IMR-90 (cell line): ENCODE measurements at regions not wholly inside any gene's neighbourhood (a gene's known extent, or its start where the extent isn't known, plus 50 kb on each side); places are given as distances from the start of the nearest gene placed in this dataset.

Source experiments
- ATAC-seq: fragments of 200-7000 bp; cut with Tn5 transposase; 2 replicates; pipeline ENCODE4 v1.9.1; 2020; ENCODE audit warnings: low read depth, mild to moderate bottlenecking, moderate library complexity
- BruUV-seq: library from RNA; stranded (reverse); fragments of 400-500 nt; replicated peaks from 2 replicates; lab custom pipeline; 2021; lab: Mats Ljungman, UMichigan
- CTCF ChIA-PET: fragments of 300-600 bp; formaldehyde crosslinking; extraction: SDS; loops from one replicate; lab custom pipeline; 2021; ENCODE audit warnings: antibody characterized with exemption; lab: Yijun Ruan, JAX
- POLR2A ChIA-PET: fragments of 300-600 bp; sonication (Branson Sonifier 250); formaldehyde crosslinking; loops from one replicate; lab custom pipeline; 2022; ENCODE audit warnings: antibody characterized with exemption; ENCODE audit not compliant: unreplicated experiment; lab: Charles Lee
- DNase-seq: peaks from one replicate; pipeline ENCODE4 v3.0.0; 2013
- H2AFZ ChIP-seq: replicated peaks from 2 replicates; pipeline ENCODE3; 2013; ENCODE audit warnings: low read length, mild to moderate bottlenecking; ENCODE audit not compliant: poor library complexity
- H2AK5ac ChIP-seq: 2 replicates; pipeline ENCODE4 v1.6.1; 2013; ENCODE audit warnings: low read depth, low read length, inconsistent platforms
- H2AK9ac ChIP-seq: replicated peaks from 2 replicates; pipeline ENCODE3; 2013; ENCODE audit warnings: mild to moderate bottlenecking, low read depth, low read length, moderate library complexity; ENCODE audit not compliant: poor library complexity
- H2BK120ac ChIP-seq: 2 replicates; pipeline ENCODE4 v1.6.1; 2013; ENCODE audit warnings: low read depth, low read length, inconsistent platforms
- H2BK15ac ChIP-seq: 3 replicates; pipeline ENCODE4 v1.6.1; 2013; ENCODE audit warnings: low read depth, low read length, inconsistent platforms
- H2BK20ac ChIP-seq: 2 replicates; pipeline ENCODE4 v1.6.1; 2013; ENCODE audit warnings: low read depth, mild to moderate bottlenecking, inconsistent platforms, low read length, moderate library complexity
- H2BK5ac ChIP-seq: 2 replicates; pipeline ENCODE4 v1.6.1; 2013; ENCODE audit warnings: mild to moderate bottlenecking, low read depth, low read length, inconsistent platforms; ENCODE audit not compliant: poor library complexity, severe bottlenecking
- H3K14ac ChIP-seq: replicated peaks from 2 replicates; pipeline ENCODE4 v1.6.1; 2013; ENCODE audit warnings: low read depth, low read length, inconsistent platforms
- H3K18ac ChIP-seq: 2 replicates; pipeline ENCODE4 v1.6.1; 2013; ENCODE audit warnings: low read depth, low read length, control low read depth
- H3K23ac ChIP-seq: 2 replicates; pipeline ENCODE4 v1.6.1; 2013; ENCODE audit warnings: low read depth, low read length, inconsistent platforms
- H3K27ac ChIP-seq: 2 replicates; pipeline ENCODE4 v1.5.1; 2013; ENCODE audit warnings: mild to moderate bottlenecking, control low read depth, low read length; ENCODE audit not compliant: insufficient read depth
- H3K27me3 ChIP-seq: 2 replicates; pipeline ENCODE4 v1.6.1; 2013; ENCODE audit warnings: low read length; ENCODE audit not compliant: control insufficient read depth, insufficient read depth
- H3K36me3 ChIP-seq: 2 replicates; pipeline ENCODE4 v1.6.1; 2013; ENCODE audit warnings: low read length, mixed read lengths; ENCODE audit not compliant: control insufficient read depth, insufficient read depth
- H3K4ac ChIP-seq: 2 replicates; pipeline ENCODE4 v1.6.1; 2013; ENCODE audit warnings: low read depth, low read length, inconsistent platforms
- H3K4me1 ChIP-seq: 2 replicates; pipeline ENCODE4 v1.6.1; 2013; ENCODE audit warnings: low read length, mixed read lengths; ENCODE audit not compliant: control insufficient read depth, insufficient read depth
- H3K4me2 ChIP-seq: 2 replicates; pipeline ENCODE4 v1.6.1; 2013; ENCODE audit warnings: low read depth, mild to moderate bottlenecking, control low read depth, low read length, moderate library complexity
- H3K4me3 ChIP-seq: 2 replicates; pipeline ENCODE4 v1.5.1; 2013; ENCODE audit warnings: low read depth, mild to moderate bottlenecking, control low read depth, low read length, moderate library complexity; ENCODE audit not compliant: insufficient read depth
- H3K56ac ChIP-seq: 2 replicates; pipeline ENCODE4 v1.6.1; 2013; ENCODE audit warnings: low read length, inconsistent platforms; ENCODE audit not compliant: insufficient read depth; ENCODE audit errors: extremely low read depth
- H3K79me1 ChIP-seq, 2 experiments: 2 replicates each; pipeline ENCODE4 v1.6.1; 2013; ENCODE audit warnings: low read length in 2 of 2, inconsistent platforms in 1 of 2, low read depth in 1 of 2
- H3K9ac ChIP-seq: 2 replicates; pipeline ENCODE4 v1.6.1; 2013; ENCODE audit warnings: low read depth, low read length, control low read depth
- H3K9me1 ChIP-seq: 2 replicates; pipeline ENCODE4 v1.6.1; 2013; ENCODE audit warnings: low read length, inconsistent platforms; ENCODE audit not compliant: insufficient read depth
- H3K9me3 ChIP-seq: 2 replicates; pipeline ENCODE4 v1.6.1; 2013; ENCODE audit warnings: low read length; ENCODE audit not compliant: control insufficient read depth, insufficient read depth
- H4K20me1 ChIP-seq: 2 replicates; pipeline ENCODE4 v1.6.1; 2013; ENCODE audit warnings: low read length, inconsistent platforms; ENCODE audit not compliant: insufficient read depth
- H4K5ac ChIP-seq: 2 replicates; pipeline ENCODE4 v1.6.1; 2013; ENCODE audit warnings: mild to moderate bottlenecking, low read depth, low read length, control low read depth
- H4K8ac ChIP-seq, 2 experiments: 2 replicates each; pipeline ENCODE4 v1.6.1; 2013; ENCODE audit warnings: low read depth in 2 of 2, low read length in 2 of 2, control low read depth in 1 of 2, inconsistent platforms in 1 of 2
- H4K91ac ChIP-seq: 2 replicates; pipeline ENCODE4 v1.6.1; 2013; ENCODE audit warnings: low read depth, low read length, inconsistent platforms; ENCODE audit not compliant: insufficient read depth
- BHLHE40 ChIP-seq: fragments of 150-350 bp; IDR thresholded peaks from 2 replicates; pipeline ENCODE4 v1.6.1; 2016; ENCODE audit warnings: mild to moderate bottlenecking, low read depth, low read length
- CEBPB ChIP-seq: IDR thresholded peaks from 2 replicates; pipeline ENCODE4 v1.6.1; 2012; ENCODE audit warnings: low read depth, low read length, improper control_type of control experiment
- CHD1 ChIP-seq: IDR thresholded peaks from 2 replicates; pipeline ENCODE4 v1.6.1; 2012; ENCODE audit warnings: low read depth, low read length, improper control_type of control experiment
- FOS ChIP-seq: fragments of 150-350 bp; IDR thresholded peaks from 2 replicates; pipeline ENCODE4 v1.6.1; 2016; ENCODE audit warnings: low read depth, low read length
- MAFK ChIP-seq: IDR thresholded peaks from 2 replicates; pipeline ENCODE4 v1.6.1; 2012; ENCODE audit warnings: low read depth, low read length, improper control_type of control experiment
- MAZ ChIP-seq: IDR thresholded peaks from 2 replicates; pipeline ENCODE4 v1.6.1; 2012; ENCODE audit warnings: low read depth, mild to moderate bottlenecking, low read length, improper control_type of control experiment, moderate library complexity, borderline replicate concordance
- MXI1 ChIP-seq: IDR thresholded peaks from 2 replicates; pipeline ENCODE4 v1.6.1; 2012; ENCODE audit warnings: low read depth, mild to moderate bottlenecking, low read length, moderate library complexity, borderline replicate concordance
- NFE2L2 ChIP-seq: fragments of 150-350 bp; IDR thresholded peaks from 2 replicates; pipeline ENCODE4 v1.6.1; 2016; ENCODE audit warnings: low read depth, mild to moderate bottlenecking, low read length
- POLR2A ChIP-seq: IDR thresholded peaks from 2 replicates; pipeline ENCODE4 v1.6.1; 2012; ENCODE audit warnings: mild to moderate bottlenecking, low read depth, low read length
- RAD21 ChIP-seq: IDR thresholded peaks from 2 replicates; pipeline ENCODE4 v1.6.1; 2012; ENCODE audit warnings: low read length, improper control_type of control experiment
- RCOR1 ChIP-seq: IDR thresholded peaks from 2 replicates; pipeline ENCODE4 v1.6.1; 2012; ENCODE audit warnings: mild to moderate bottlenecking, low read length, improper control_type of control experiment; ENCODE audit not compliant: insufficient replicate concordance
- RFX5 ChIP-seq: IDR thresholded peaks from 2 replicates; pipeline ENCODE4 v1.8.0; 2012; ENCODE audit warnings: low read depth, mild to moderate bottlenecking, low read length, moderate library complexity
- SMC3 ChIP-seq: fragments of 150-350 bp; IDR thresholded peaks from 2 replicates; pipeline ENCODE4 v1.6.1; 2016; ENCODE audit warnings: low read depth, mild to moderate bottlenecking, antibody characterized with exemption, low read length, moderate library complexity
- WGBS, 2 experiments: methylation state at CpG; one replicate each; pipeline versions ENCODE4 v1.1.5 to v1.1.7; 2013; ENCODE audit warnings: missing lambda C conversion rate in 2 of 2; ENCODE audit not compliant: insufficient read length in 1 of 2; ENCODE audit errors: extremely low coverage in 2 of 2; 5-methylcytosine and 5-hydroxymethylcytosine counted together
- dilution Hi-C: fragments of 300-500 bp; cut with HindIII; formaldehyde crosslinking; loops from one replicate; pipeline ENCODE4 v1.14.3; 2018; ENCODE audit warnings: low sequenced_read_pairs; ENCODE audit not compliant: unreplicated experiment
- in situ Hi-C: fragments of 300-500 bp; cut with MboI; formaldehyde crosslinking; loops from 3 replicates; pipeline ENCODE4 v1.14.3; 2019; ENCODE audit warnings: low sequenced_read_pairs, inconsistent platforms, mixed read lengths
- intact Hi-C: fragments of 100-400 bp; cut with micrococcal nuclease; formaldehyde crosslinking; loops from 2 replicates; pipeline ENCODE4 v1.10.0; 2022
- TF ChIP-seq, protein P1 (sequence below): fragments of 150-350 bp; IDR thresholded peaks from 2 replicates; pipeline ENCODE4 v1.6.1; 2016; ENCODE audit warnings: low read depth, mild to moderate bottlenecking, low read length, moderate library complexity, borderline replicate concordance
- TF ChIP-seq, protein P2 (sequence below): conservative IDR thresholded peaks from 2 replicates; pipeline ENCODE4 v1.5.1; 2012; ENCODE audit warnings: mild to moderate bottlenecking, low read depth, low read length, improper control_type of control experiment
- TF ChIP-seq, protein P3 (sequence below): fragments of 150-350 bp; IDR thresholded peaks from 2 replicates; pipeline ENCODE4 v1.6.1; 2017; ENCODE audit warnings: mild to moderate bottlenecking, antibody characterized with exemption, low read length, low read depth

DNA sequence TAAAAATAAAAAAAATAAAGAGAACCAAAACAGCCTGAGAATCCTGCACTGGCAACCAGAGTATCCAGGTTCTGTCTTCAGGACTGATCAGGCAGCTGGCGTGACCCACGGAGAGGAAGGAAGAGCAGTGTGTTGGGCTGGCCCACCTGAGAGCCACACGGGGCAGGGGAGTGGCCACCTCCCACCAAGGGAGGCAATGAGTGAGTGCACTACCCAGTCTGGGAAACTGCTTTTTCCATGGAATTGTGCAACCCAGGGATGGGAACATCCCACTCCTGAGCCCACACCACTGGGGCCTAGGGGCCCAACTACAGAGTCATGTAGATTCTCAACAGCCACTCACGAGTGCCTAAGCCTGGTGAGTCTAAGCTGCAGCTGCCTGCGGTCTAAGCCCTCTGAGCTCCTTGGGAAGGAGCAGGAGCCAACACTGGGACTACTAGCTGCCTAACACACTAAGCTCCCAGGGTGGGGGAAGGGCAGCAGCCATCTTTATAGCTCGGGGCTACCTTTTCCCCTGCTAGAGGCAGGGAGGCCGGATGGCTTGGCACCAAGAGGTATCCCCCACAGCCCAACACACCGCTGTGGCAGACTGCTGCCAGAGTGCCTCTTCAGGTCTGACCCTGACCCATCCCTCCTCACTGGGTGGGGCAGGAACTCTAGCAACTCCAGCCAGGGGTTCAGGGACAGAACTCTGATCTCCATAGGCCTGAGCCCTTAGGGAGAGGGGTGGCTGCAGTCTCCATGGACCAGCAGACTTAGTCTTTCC, 610.9 kb downstream of the RERGL start:
- Histone ChIP-seq H3K9me1 (no peaks in the 10 kb centered on the region), H3K27ac (no peak overlapping the region), H3K14ac (no peak overlapping the region), H3K4me3 (no peak overlapping the region), H2BK120ac (no peak overlapping the region), H3K56ac (no peak overlapping the region), H2BK20ac (no peak overlapping the region), H3K4me2 (no peak overlapping the region), H3K4ac (no peak overlapping the region), H3K9ac (no peak overlapping the region), H4K5ac (no peak overlapping the region), H3K27me3 (no peaks in the 10 kb centered on the region), H2AK5ac (no peak overlapping the region), H4K8ac (no peak overlapping the region), H3K4me1 (no peaks in the 10 kb centered on the region), H2AFZ (no peak overlapping the region), H3K79me1 (no peaks in the 10 kb centered on the region), H4K91ac (no peak overlapping the region), H3K9me3 (peaks cover 18% of the 10 kb centered on the region), H4K20me1 (no peaks in the 10 kb centered on the region), H2BK5ac (no peak overlapping the region), H2BK15ac (no peak overlapping the region), H2AK9ac (no peak overlapping the region), H3K36me3 (no peaks in the 10 kb centered on the region), H3K18ac (no peak overlapping the region), H3K23ac (no peak overlapping the region)
- dilution Hi-C loops, result no loop called here
- ChIA-PET CTCF (no interaction called here), POLR2A (no interaction called here)
- in situ Hi-C loops, result no loop called here
- ATAC-seq (no peak), DNase-seq (no peak)
- no TSS peak for BruUV-seq
- intact Hi-C loops, result no loop called here
- WGBS, 2 experiments, result no CpG with 5 or more reads among the region's 8 CpGs
- TF ChIP-seq SMC3 (no peak), MXI1 (no peak), CEBPB (no peak), MAZ (no peak), CHD1 (no peak), RFX5 (no peak), FOS (no peak), BHLHE40 (no peak), POLR2A (no peak), MAFK (no peak), NFE2L2 (no peak), RAD21 (no peak), RCOR1 (no peak)
- TF ChIP-seq, protein P1, sequence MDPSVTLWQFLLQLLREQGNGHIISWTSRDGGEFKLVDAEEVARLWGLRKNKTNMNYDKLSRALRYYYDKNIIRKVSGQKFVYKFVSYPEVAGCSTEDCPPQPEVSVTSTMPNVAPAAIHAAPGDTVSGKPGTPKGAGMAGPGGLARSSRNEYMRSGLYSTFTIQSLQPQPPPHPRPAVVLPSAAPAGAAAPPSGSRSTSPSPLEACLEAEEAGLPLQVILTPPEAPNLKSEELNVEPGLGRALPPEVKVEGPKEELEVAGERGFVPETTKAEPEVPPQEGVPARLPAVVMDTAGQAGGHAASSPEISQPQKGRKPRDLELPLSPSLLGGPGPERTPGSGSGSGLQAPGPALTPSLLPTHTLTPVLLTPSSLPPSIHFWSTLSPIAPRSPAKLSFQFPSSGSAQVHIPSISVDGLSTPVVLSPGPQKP, result no peak
- TF ChIP-seq, protein P2, sequence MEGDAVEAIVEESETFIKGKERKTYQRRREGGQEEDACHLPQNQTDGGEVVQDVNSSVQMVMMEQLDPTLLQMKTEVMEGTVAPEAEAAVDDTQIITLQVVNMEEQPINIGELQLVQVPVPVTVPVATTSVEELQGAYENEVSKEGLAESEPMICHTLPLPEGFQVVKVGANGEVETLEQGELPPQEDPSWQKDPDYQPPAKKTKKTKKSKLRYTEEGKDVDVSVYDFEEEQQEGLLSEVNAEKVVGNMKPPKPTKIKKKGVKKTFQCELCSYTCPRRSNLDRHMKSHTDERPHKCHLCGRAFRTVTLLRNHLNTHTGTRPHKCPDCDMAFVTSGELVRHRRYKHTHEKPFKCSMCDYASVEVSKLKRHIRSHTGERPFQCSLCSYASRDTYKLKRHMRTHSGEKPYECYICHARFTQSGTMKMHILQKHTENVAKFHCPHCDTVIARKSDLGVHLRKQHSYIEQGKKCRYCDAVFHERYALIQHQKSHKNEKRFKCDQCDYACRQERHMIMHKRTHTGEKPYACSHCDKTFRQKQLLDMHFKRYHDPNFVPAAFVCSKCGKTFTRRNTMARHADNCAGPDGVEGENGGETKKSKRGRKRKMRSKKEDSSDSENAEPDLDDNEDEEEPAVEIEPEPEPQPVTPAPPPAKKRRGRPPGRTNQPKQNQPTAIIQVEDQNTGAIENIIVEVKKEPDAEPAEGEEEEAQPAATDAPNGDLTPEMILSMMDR, result no peak
- TF ChIP-seq, protein P3, sequence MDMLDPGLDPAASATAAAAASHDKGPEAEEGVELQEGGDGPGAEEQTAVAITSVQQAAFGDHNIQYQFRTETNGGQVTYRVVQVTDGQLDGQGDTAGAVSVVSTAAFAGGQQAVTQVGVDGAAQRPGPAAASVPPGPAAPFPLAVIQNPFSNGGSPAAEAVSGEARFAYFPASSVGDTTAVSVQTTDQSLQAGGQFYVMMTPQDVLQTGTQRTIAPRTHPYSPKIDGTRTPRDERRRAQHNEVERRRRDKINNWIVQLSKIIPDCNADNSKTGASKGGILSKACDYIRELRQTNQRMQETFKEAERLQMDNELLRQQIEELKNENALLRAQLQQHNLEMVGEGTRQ, result no peak
